ENCODE measurements at regions not wholly inside any gene's neighbourhood (a gene's known extent, or its start where the extent isn't known, plus 50 kb on each side); places are given as distances from the start of the nearest gene placed in this dataset.
"Not testable (repeated sequence)": the region's sequence is repeated elsewhere in the genome, so short reads cannot be mapped to it uniquely, and the experiment has no call there.

- H3K36me3 ChIP-seq (replicated peaks; ENCODE audit: insufficient read depth, low read length): no peaks in the 10 kb centered on the region
- H3K27me3 ChIP-seq (replicated peaks; ENCODE audit: insufficient read depth, low read length): no peaks in the 10 kb centered on the region
- no peaks in the 10 kb centered on the region for H3K79me2 ChIP-seq (ENCODE audit: low read length)
- H3K4me1 ChIP-seq (ENCODE audit: low read length): no peaks in the 10 kb centered on the region
- no peak overlapping the region for H2AFZ ChIP-seq (ENCODE audit: low read length)
- H3K27ac ChIP-seq (ENCODE audit: low read length): no peak overlapping the region
- H3K9me2 ChIP-seq (replicated peaks; ENCODE audit: insufficient read depth, low read length): no peaks in the 10 kb centered on the region
- no peak for DNase-seq
- H3K9ac ChIP-seq (ENCODE audit: low read length): no peak overlapping the region
- H3K4me2 ChIP-seq (ENCODE audit: low read depth, low read length): no peak overlapping the region
- H3F3A ChIP-seq (ENCODE audit: insufficient read depth, low read length): no peaks in the 10 kb centered on the region
- no peaks in the 10 kb centered on the region for H3K9me3 ChIP-seq (replicated peaks; ENCODE audit: insufficient read depth, low read length)
- no peaks in the 10 kb centered on the region for H4K20me1 ChIP-seq (ENCODE audit: insufficient read depth, low read length)
- TF ChIP-seq EZH2phosphoT487 (IDR thresholded peaks at IDR 0.05; ENCODE audit: low read length) (no peak), CTCF (IDR thresholded peaks at IDR 0.05; ENCODE audit: low read length) (no peak), EZH2 (optimal IDR thresholded peaks at IDR 0.05; ENCODE audit: low read depth, low read length) (no peak)
- H3K4me3 ChIP-seq (ENCODE audit: low read length): no peak overlapping the region
Measured at GRCh38 chr5:91244380-91245073, 138.6 kb downstream of the ARRDC3 start.

GRCh38 chr5:91243852-91244251, 139.3 kb downstream of the ARRDC3 start:
- TF ChIP-seq CTCF (IDR thresholded peaks at IDR 0.05; ENCODE audit: low read length) (no peak), EZH2phosphoT487 (IDR thresholded peaks at IDR 0.05; ENCODE audit: low read length) (no peak)
- Histone ChIP-seq H3K4me2 (ENCODE audit: low read depth, low read length) (no peak overlapping the region), H3K9me2 (replicated peaks; ENCODE audit: insufficient read depth, low read length) (no peaks in the 10 kb centered on the region), H4K20me1 (ENCODE audit: insufficient read depth, low read length) (no peaks in the 10 kb centered on the region), H3K4me3 (ENCODE audit: low read length) (no peak overlapping the region), H3K27me3 (replicated peaks; ENCODE audit: insufficient read depth, low read length) (no peaks in the 10 kb centered on the region), H3K27ac (ENCODE audit: low read length) (no peak overlapping the region), H3K36me3 (replicated peaks; ENCODE audit: insufficient read depth, low read length) (no peaks in the 10 kb centered on the region), H2AFZ (ENCODE audit: low read length) (no peak overlapping the region), H3K9me3 (replicated peaks; ENCODE audit: insufficient read depth, low read length) (no peaks in the 10 kb centered on the region), H3F3A (ENCODE audit: insufficient read depth, low read length) (no peaks in the 10 kb centered on the region), H3K4me1 (ENCODE audit: low read length) (no peaks in the 10 kb centered on the region), H3K79me2 (ENCODE audit: low read length) (no peaks in the 10 kb centered on the region), H3K9ac (ENCODE audit: low read length) (no peak overlapping the region)
- no peak for DNase-seq

- Histone ChIP-seq H4K20me1 (ENCODE audit: insufficient read depth, low read length) (no peaks in the 10 kb centered on the region), H3K9me2 (replicated peaks; ENCODE audit: insufficient read depth, low read length) (no peaks in the 10 kb centered on the region), H3K9me3 (replicated peaks; ENCODE audit: insufficient read depth, low read length) (no peaks in the 10 kb centered on the region), H3K4me3 (ENCODE audit: low read length) (no peak overlapping the region), H3K27me3 (replicated peaks; ENCODE audit: insufficient read depth, low read length) (no peaks in the 10 kb centered on the region), H3K9ac (ENCODE audit: low read length) (no peak overlapping the region), H3F3A (ENCODE audit: insufficient read depth, low read length) (no peaks in the 10 kb centered on the region), H3K36me3 (replicated peaks; ENCODE audit: insufficient read depth, low read length) (no peaks in the 10 kb centered on the region), H3K27ac (ENCODE audit: low read length) (no peak overlapping the region), H2AFZ (ENCODE audit: low read length) (no peak overlapping the region), H3K4me1 (ENCODE audit: low read length) (no peaks in the 10 kb centered on the region), H3K4me2 (ENCODE audit: low read depth, low read length) (no peak overlapping the region), H3K79me2 (ENCODE audit: low read length) (no peaks in the 10 kb centered on the region)
- DNase-seq: no peak
- TF ChIP-seq EZH2phosphoT487 (IDR thresholded peaks at IDR 0.05; ENCODE audit: low read length): no peak
- TF ChIP-seq EZH2 (optimal IDR thresholded peaks at IDR 0.05; ENCODE audit: low read depth, low read length): no peak
- TF ChIP-seq CTCF (IDR thresholded peaks at IDR 0.05; ENCODE audit: low read length): no peak
Measured at GRCh38 chr5:91243286-91243685, 139.8 kb downstream of the ARRDC3 start.

GRCh38 chr5:91241460-91241859, 141.7 kb downstream of the ARRDC3 start:
- H3K9me2 ChIP-seq (replicated peaks; ENCODE audit: insufficient read depth, low read length); H3K9ac ChIP-seq (ENCODE audit: low read length); H4K20me1 ChIP-seq (ENCODE audit: insufficient read depth, low read length); H3K36me3 ChIP-seq (replicated peaks; ENCODE audit: insufficient read depth, low read length); H3K4me3 ChIP-seq (ENCODE audit: low read length); DNase-seq; H3K4me1 ChIP-seq (ENCODE audit: low read length); H3F3A ChIP-seq (ENCODE audit: insufficient read depth, low read length); H3K9me3 ChIP-seq (replicated peaks; ENCODE audit: insufficient read depth, low read length); H3K4me2 ChIP-seq (ENCODE audit: low read depth, low read length); H3K27ac ChIP-seq (ENCODE audit: low read length); H2AFZ ChIP-seq (ENCODE audit: low read length); H3K79me2 ChIP-seq (ENCODE audit: low read length); H3K27me3 ChIP-seq (replicated peaks; ENCODE audit: insufficient read depth, low read length): not testable (repeated sequence)
